Thyroid gland (tissue), 4 donors: ENCODE measurements at regions not wholly inside any gene's neighbourhood (a gene's known extent, or its start where the extent isn't known, plus 50 kb on each side); places are given as distances from the start of the nearest gene placed in this dataset.

ENCODE experiments used
- POLR2A ChIP-seq, 2 donors: fragments of 450-650 bp; IDR thresholded peaks; one replicate each; pipeline ENCODE4 v1.6.1; 2017; ENCODE audit warnings: antibody characterized with exemption in 2 of 2, mild to moderate bottlenecking in 2 of 2, moderate library complexity in 1 of 2
- TF ChIP-seq, protein P1 (sequence below), 6 experiments: fragments of 200-600 bp in 3 of 6; fragments of 450-650 bp in 3 of 6; sonication (generic) in 3 of 6; IDR thresholded peaks; one replicate each; pipeline ENCODE4 v1.5.1; 2016 to 2019; ENCODE audit warnings: antibody characterized with exemption in 6 of 6, mild to moderate bottlenecking in 2 of 6, inconsistent platforms in 1 of 6, moderate library complexity in 1 of 6

DNA sequence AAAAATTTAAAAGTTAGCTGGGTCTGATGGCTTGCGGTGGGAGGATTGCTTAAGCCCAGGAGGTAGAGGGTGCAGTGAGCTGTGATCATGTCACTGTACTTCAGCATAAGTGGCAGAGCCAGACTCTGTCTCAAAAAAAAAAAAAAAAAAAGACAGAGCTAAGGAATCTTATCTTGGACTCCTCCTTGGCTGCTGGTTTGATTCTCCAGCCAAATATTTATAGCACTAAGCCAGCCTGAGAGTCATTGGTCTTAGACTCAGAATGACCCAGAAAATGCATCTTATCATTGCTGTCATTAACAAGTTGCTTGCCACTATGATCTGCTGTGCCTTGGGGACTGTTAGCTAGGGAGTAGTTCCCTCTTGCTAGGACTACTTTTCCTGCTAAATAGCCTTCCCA lies 164.7 kb downstream of the GNAT3 start:
- TF ChIP-seq, protein P1, sequence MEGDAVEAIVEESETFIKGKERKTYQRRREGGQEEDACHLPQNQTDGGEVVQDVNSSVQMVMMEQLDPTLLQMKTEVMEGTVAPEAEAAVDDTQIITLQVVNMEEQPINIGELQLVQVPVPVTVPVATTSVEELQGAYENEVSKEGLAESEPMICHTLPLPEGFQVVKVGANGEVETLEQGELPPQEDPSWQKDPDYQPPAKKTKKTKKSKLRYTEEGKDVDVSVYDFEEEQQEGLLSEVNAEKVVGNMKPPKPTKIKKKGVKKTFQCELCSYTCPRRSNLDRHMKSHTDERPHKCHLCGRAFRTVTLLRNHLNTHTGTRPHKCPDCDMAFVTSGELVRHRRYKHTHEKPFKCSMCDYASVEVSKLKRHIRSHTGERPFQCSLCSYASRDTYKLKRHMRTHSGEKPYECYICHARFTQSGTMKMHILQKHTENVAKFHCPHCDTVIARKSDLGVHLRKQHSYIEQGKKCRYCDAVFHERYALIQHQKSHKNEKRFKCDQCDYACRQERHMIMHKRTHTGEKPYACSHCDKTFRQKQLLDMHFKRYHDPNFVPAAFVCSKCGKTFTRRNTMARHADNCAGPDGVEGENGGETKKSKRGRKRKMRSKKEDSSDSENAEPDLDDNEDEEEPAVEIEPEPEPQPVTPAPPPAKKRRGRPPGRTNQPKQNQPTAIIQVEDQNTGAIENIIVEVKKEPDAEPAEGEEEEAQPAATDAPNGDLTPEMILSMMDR (IDR thresholded peaks at IDR 0.05): no peak
- TF ChIP-seq POLR2A (IDR thresholded peaks at IDR 0.05): no peak
